ENCODE measurements at regions not wholly inside any gene's neighbourhood (a gene's known extent, or its start where the extent isn't known, plus 50 kb on each side); places are given as distances from the start of the nearest gene placed in this dataset.

DNA sequence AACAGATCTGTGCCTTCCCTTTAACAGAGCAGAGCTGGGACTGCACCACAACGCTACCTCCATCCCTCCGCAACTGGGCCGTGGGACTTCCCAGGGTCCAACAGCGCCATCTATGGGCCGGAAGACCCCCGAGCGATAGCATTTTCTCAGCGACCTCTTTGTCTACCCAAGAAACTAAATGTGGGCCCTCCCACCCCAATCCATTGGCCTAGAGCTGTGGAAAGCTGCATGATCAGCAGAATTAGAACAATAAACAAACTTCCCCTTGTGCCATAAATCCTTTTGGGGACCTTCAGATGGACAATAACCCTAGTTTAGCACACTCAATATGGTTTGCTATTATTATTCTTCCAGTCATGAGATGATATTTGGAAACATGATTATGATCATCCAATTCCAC is 74.8 kb upstream of the NTRK3 start:
- Histone ChIP-seq H3K4me3 (replicated peaks in 1 of 2; ENCODE audit: low read depth in 1 of 2, low read length in 2 of 2) (no peak overlapping the region), H3K4me2 (ENCODE audit: low read length) (no peak overlapping the region), H3K79me2 (ENCODE audit: insufficient read depth, low read length) (no peaks in the 10 kb centered on the region), H3K36me3 (ENCODE audit: control insufficient read depth in 1 of 2, insufficient read depth in 2 of 2, low read length in 2 of 2) (no peaks in the 10 kb centered on the region), H3K4me1 (ENCODE audit: control insufficient read depth in 1 of 2, insufficient read depth in 2 of 2, low read length in 2 of 2) (no peaks in the 10 kb centered on the region), H4K20me1 (ENCODE audit: insufficient read depth) (no peaks in the 10 kb centered on the region), H3K27ac (ENCODE audit: low read depth, low read length) (no peak overlapping the region), H3K9me3 (ENCODE audit: control insufficient read depth in 1 of 2, insufficient read depth in 1 of 2, low read depth in 1 of 2, low read length in 2 of 2) (no peaks in the 10 kb centered on the region), H2AFZ (ENCODE audit: low read depth, low read length, poor library complexity, severe bottlenecking) (peak overlapping the region; percentile 64), H3K9ac (ENCODE audit: low read length) (no peak overlapping the region), H3K9me2 (ENCODE audit: insufficient read depth) (no peaks in the 10 kb centered on the region), H3K27me3 (ENCODE audit: insufficient read depth, low read length) (peaks cover 5% of the 10 kb centered on the region)
- ChIA-PET CTCF (interaction anchor here (0.6 to 1.4 kb wide), 6 partner anchors 11 to 116 kb away, joined by 3 to 10 read pairs (median 4); no protein-coding TSS in a partner anchor), RAD21 (ENCODE audit: low non-redundant PET in 1 of 2, low total read pairs in 2 of 2, uncharacterized antibody in 2 of 2, unreplicated experiment in 2 of 2) (no interaction called here), POLR2A (no interaction called here)
- peak; percentile 98 for ATAC-seq
- intact Hi-C loops (cut with micrococcal nuclease): no loop called here
- DNase-seq (ENCODE audit: low read depth, low spot score): peak; percentile 72
- no TSS peak for BruUV-seq (replicated peaks)
- TF ChIP-seq SIN3A (IDR thresholded peaks at IDR 0.05; ENCODE audit: low read depth) (no peak), YY1 (IDR thresholded peaks at IDR 0.05; ENCODE audit: extremely low read depth, insufficient replicate concordance, low read depth, low read length) (no peak), EZH2phosphoT487 (IDR thresholded peaks at IDR 0.05; ENCODE audit: borderline replicate concordance) (no peak), POLR2AphosphoS5 (IDR thresholded peaks at IDR 0.05; ENCODE audit: low read depth, low read length) (no peak), FOSL1 (IDR thresholded peaks at IDR 0.05; ENCODE audit: low read depth) (no peak), RAD21 (IDR thresholded peaks at IDR 0.05; ENCODE audit: low read depth) (peak; percentile 53), ZBTB33 (IDR thresholded peaks at IDR 0.05; ENCODE audit: extremely low read depth, insufficient replicate concordance, low read length) (no peak), SP1 (IDR thresholded peaks at IDR 0.05; ENCODE audit: low read depth) (no peak)
- TF ChIP-seq, protein P1, sequence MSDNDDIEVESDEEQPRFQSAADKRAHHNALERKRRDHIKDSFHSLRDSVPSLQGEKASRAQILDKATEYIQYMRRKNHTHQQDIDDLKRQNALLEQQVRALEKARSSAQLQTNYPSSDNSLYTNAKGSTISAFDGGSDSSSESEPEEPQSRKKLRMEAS (IDR thresholded peaks at IDR 0.05): no peak
- TF ChIP-seq, protein P2, sequence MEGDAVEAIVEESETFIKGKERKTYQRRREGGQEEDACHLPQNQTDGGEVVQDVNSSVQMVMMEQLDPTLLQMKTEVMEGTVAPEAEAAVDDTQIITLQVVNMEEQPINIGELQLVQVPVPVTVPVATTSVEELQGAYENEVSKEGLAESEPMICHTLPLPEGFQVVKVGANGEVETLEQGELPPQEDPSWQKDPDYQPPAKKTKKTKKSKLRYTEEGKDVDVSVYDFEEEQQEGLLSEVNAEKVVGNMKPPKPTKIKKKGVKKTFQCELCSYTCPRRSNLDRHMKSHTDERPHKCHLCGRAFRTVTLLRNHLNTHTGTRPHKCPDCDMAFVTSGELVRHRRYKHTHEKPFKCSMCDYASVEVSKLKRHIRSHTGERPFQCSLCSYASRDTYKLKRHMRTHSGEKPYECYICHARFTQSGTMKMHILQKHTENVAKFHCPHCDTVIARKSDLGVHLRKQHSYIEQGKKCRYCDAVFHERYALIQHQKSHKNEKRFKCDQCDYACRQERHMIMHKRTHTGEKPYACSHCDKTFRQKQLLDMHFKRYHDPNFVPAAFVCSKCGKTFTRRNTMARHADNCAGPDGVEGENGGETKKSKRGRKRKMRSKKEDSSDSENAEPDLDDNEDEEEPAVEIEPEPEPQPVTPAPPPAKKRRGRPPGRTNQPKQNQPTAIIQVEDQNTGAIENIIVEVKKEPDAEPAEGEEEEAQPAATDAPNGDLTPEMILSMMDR (IDR thresholded peaks at IDR 0.05 in 2 of 3, conservative IDR thresholded peaks at IDR 0.05 in 1 of 3; ENCODE audit: borderline replicate concordance in 1 of 3, insufficient read depth in 1 of 3, low read depth in 2 of 3, low read length in 2 of 3): peak; percentile 52 to 93 (median 89); a peak in 5 of 6 replicates
